ENCODE measurements at regions not wholly inside any gene's neighbourhood (a gene's known extent, or its start where the extent isn't known, plus 50 kb on each side); places are given as distances from the start of the nearest gene placed in this dataset.

GRCh38 chr18:45488645-45489044, 126.6 kb upstream of the SLC14A2 start:
- no peaks in the 10 kb centered on the region for H3K36me3 ChIP-seq (replicated peaks in 1 of 2; ENCODE audit: control insufficient read depth in 1 of 2, insufficient read depth in 2 of 2, low read length in 1 of 2)
- CTCF ChIA-PET: no interaction called here
- WGBS (ENCODE audit: low lambda C conversion rate): 22% methylated on average over 3 of the region's 3 CpGs

More at GRCh38 chr18:45488645-45489044, 126.6 kb upstream of the SLC14A2 start:
- Histone ChIP-seq H4K20me1 (ENCODE audit: insufficient read depth) (no peaks in the 10 kb centered on the region), H3K9me3 (no peaks in the 10 kb centered on the region), H3K9me2 (no peaks in the 10 kb centered on the region), H3K4me2 (no peak overlapping the region), H3K27me3 (ENCODE audit: insufficient read depth) (no peaks in the 10 kb centered on the region; the same call in 1 of the 2 replicates), H3K9ac (no peak overlapping the region), H3K4me3 (ENCODE audit: low read depth in 2 of 2, low read length in 1 of 2) (no peak overlapping the region), H3K79me2 (ENCODE audit: insufficient read depth) (no peaks in the 10 kb centered on the region), H3K4me1 (ENCODE audit: control insufficient read depth in 1 of 2, insufficient read depth in 2 of 2, low read depth in 1 of 2, low read length in 1 of 2) (no peaks in the 10 kb centered on the region), H3F3A (replicated peaks; ENCODE audit: insufficient read depth) (no peaks in the 10 kb centered on the region), H3K27ac (ENCODE audit: low read depth in 2 of 2, low read length in 1 of 2) (no peak overlapping the region), H2AFZ (ENCODE audit: low read depth) (no peak overlapping the region)
- TF ChIP-seq TAF1 (IDR thresholded peaks at IDR 0.05; ENCODE audit: borderline replicate concordance, low read depth, low read length) (no peak), MAX (IDR thresholded peaks at IDR 0.05; ENCODE audit: low read depth) (no peak), ELF1 (IDR thresholded peaks at IDR 0.05) (no peak), FOSL2 (IDR thresholded peaks at IDR 0.05; ENCODE audit: borderline replicate concordance, low read depth) (no peak), JUND (IDR thresholded peaks at IDR 0.05) (no peak), TEAD4 (IDR thresholded peaks at IDR 0.05; ENCODE audit: borderline replicate concordance, insufficient read depth) (no peak), RXRA (IDR thresholded peaks at IDR 0.05; ENCODE audit: borderline replicate concordance, low read depth) (no peak), EZH2phosphoT487 (IDR thresholded peaks at IDR 0.05; ENCODE audit: borderline replicate concordance, low read depth) (no peak), REST (IDR thresholded peaks at IDR 0.05; ENCODE audit: low read depth, low read length) (no peak), RFX5 (IDR thresholded peaks at IDR 0.05; ENCODE audit: low read length) (no peak), YY1 (IDR thresholded peaks at IDR 0.05; ENCODE audit: low read depth) (no peak), SIN3A (IDR thresholded peaks at IDR 0.05; ENCODE audit: borderline replicate concordance, low read depth, low read length) (no peak), GATA2 (CRISPR knock-in tag; IDR thresholded peaks at IDR 0.05) (no peak), NFIC (IDR thresholded peaks at IDR 0.05; ENCODE audit: borderline replicate concordance) (no peak), POLR2AphosphoS5 (IDR thresholded peaks at IDR 0.05; ENCODE audit: low read depth, low read length) (no peak), IRF3 (IDR thresholded peaks at IDR 0.05; ENCODE audit: low read depth, low read length) (no peak)
- TF ChIP-seq, protein P1, sequence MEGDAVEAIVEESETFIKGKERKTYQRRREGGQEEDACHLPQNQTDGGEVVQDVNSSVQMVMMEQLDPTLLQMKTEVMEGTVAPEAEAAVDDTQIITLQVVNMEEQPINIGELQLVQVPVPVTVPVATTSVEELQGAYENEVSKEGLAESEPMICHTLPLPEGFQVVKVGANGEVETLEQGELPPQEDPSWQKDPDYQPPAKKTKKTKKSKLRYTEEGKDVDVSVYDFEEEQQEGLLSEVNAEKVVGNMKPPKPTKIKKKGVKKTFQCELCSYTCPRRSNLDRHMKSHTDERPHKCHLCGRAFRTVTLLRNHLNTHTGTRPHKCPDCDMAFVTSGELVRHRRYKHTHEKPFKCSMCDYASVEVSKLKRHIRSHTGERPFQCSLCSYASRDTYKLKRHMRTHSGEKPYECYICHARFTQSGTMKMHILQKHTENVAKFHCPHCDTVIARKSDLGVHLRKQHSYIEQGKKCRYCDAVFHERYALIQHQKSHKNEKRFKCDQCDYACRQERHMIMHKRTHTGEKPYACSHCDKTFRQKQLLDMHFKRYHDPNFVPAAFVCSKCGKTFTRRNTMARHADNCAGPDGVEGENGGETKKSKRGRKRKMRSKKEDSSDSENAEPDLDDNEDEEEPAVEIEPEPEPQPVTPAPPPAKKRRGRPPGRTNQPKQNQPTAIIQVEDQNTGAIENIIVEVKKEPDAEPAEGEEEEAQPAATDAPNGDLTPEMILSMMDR (IDR thresholded peaks at IDR 0.05): no peak
- no peak for DNase-seq
- POLR2A ChIA-PET: no interaction called here

All from SK-N-SH (cell line).